ENCODE measurements at regions not wholly inside any gene's neighbourhood (a gene's known extent, or its start where the extent isn't known, plus 50 kb on each side); places are given as distances from the start of the nearest gene placed in this dataset.

DNA sequence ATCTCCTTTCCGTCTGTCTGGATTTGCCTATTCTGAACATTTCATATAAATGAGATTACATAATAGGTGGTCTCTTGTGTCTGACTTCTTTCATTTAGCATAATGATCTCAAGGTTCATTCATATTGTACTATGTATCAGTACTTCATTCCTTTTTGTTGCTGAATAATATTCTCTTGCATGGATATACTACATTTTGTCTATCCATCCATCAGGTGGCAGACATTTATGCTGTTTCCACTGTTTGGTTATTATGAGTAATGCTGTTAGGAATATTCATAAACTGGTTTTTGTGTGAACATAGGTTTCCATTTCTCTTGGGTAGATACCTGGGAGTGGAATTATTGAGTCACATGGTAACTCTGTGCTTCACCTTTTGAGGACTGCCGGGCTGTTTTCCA is 148.2 kb upstream of the PMEPA1 start:
- ChIA-PET POLR2A (no interaction called here), CTCF (ENCODE audit: unreplicated experiment) (no interaction called here)
- H3K9me3 ChIP-seq (ENCODE audit: low read length), result no peaks in the 10 kb centered on the region
- H3K4me3 ChIP-seq (ENCODE audit: low read depth, low read length, poor library complexity, severe bottlenecking), result no peak overlapping the region
- H3K4me1 ChIP-seq (ENCODE audit: insufficient read depth, low read length, poor library complexity, severe bottlenecking), result no peaks in the 10 kb centered on the region
- H3K4me2 ChIP-seq (ENCODE audit: low read length), result no peak overlapping the region
- no peaks in the 10 kb centered on the region for H3K9me2 ChIP-seq (ENCODE audit: insufficient read depth, low read length)
- H4K20me1 ChIP-seq (ENCODE audit: insufficient read depth, low read length), result no peaks in the 10 kb centered on the region
- H3K79me2 ChIP-seq (ENCODE audit: insufficient read depth, low read depth, low read length), result no peaks in the 10 kb centered on the region
- no peak for DNase-seq (ENCODE audit: low spot score)
- no peak overlapping the region for H3K27ac ChIP-seq (ENCODE audit: low read depth, low read length, poor library complexity, severe bottlenecking)
- intact Hi-C loops (cut with micrococcal nuclease; ENCODE audit: unreplicated experiment), result no loop called here
- no peak for TF ChIP-seq EZH2phosphoT487 (IDR thresholded peaks at IDR 0.05; ENCODE audit: borderline replicate concordance, low read depth, low read length)
- TF ChIP-seq CTCF (conservative IDR thresholded peaks at IDR 0.05; ENCODE audit: low read length), result no peak
- no peak overlapping the region for H2AFZ ChIP-seq (ENCODE audit: low read length)
- no TSS peak for BruUV-seq (replicated peaks)
- H3K36me3 ChIP-seq (ENCODE audit: insufficient read depth, low read length), result no peaks in the 10 kb centered on the region

GRCh38 chr20:57857118-57857517 is 147.3 kb upstream of the PMEPA1 start:
- H3K9me2 ChIP-seq (ENCODE audit: insufficient read depth, low read length), result no peaks in the 10 kb centered on the region
- no TSS peak for BruUV-seq (replicated peaks)
- no peak overlapping the region for H3K27ac ChIP-seq (ENCODE audit: low read depth, low read length, poor library complexity, severe bottlenecking)
- H4K20me1 ChIP-seq (ENCODE audit: insufficient read depth, low read length), result no peaks in the 10 kb centered on the region
- no peaks in the 10 kb centered on the region for H3K4me1 ChIP-seq (ENCODE audit: insufficient read depth, low read length, poor library complexity, severe bottlenecking)
- no peak overlapping the region for H3K4me3 ChIP-seq (ENCODE audit: low read depth, low read length, poor library complexity, severe bottlenecking)
- POLR2A ChIA-PET, result no interaction called here
- no peak for TF ChIP-seq EZH2phosphoT487 (IDR thresholded peaks at IDR 0.05; ENCODE audit: borderline replicate concordance, low read depth, low read length)
- no peak for TF ChIP-seq CTCF (conservative IDR thresholded peaks at IDR 0.05; ENCODE audit: low read length)
- DNase-seq (ENCODE audit: low spot score), result no peak
- no peaks in the 10 kb centered on the region for H3K9me3 ChIP-seq (ENCODE audit: low read length)
- H3K36me3 ChIP-seq (ENCODE audit: insufficient read depth, low read length), result no peaks in the 10 kb centered on the region
- intact Hi-C loops (cut with micrococcal nuclease; ENCODE audit: unreplicated experiment), result no loop called here
- H3K4me2 ChIP-seq (ENCODE audit: low read length), result no peak overlapping the region
- H3K79me2 ChIP-seq (ENCODE audit: insufficient read depth, low read depth, low read length), result no peaks in the 10 kb centered on the region
- CTCF ChIA-PET (ENCODE audit: unreplicated experiment), result interaction anchor here (0.7 kb wide), 1 partner anchor 121 kb away, joined by 3 read pairs; no protein-coding TSS in a partner anchor
- no peak overlapping the region for H2AFZ ChIP-seq (ENCODE audit: low read length)

GRCh38 chr20:57856658-57857057 is 146.8 kb upstream of the PMEPA1 start:
- H3K4me3 ChIP-seq (ENCODE audit: low read depth, low read length, poor library complexity, severe bottlenecking), result no peak overlapping the region
- no peaks in the 10 kb centered on the region for H3K36me3 ChIP-seq (ENCODE audit: insufficient read depth, low read length)
- H3K27ac ChIP-seq (ENCODE audit: low read depth, low read length, poor library complexity, severe bottlenecking), result no peak overlapping the region
- no peak for DNase-seq (ENCODE audit: low spot score)
- H3K9me3 ChIP-seq (ENCODE audit: low read length), result no peaks in the 10 kb centered on the region
- H2AFZ ChIP-seq (ENCODE audit: low read length), result no peak overlapping the region
- TF ChIP-seq EZH2phosphoT487 (IDR thresholded peaks at IDR 0.05; ENCODE audit: borderline replicate concordance, low read depth, low read length) (no peak), CTCF (conservative IDR thresholded peaks at IDR 0.05; ENCODE audit: low read length) (no peak)
- CTCF ChIA-PET (ENCODE audit: unreplicated experiment), result interaction anchor here (0.7 kb wide), 1 partner anchor 121 kb away, joined by 3 read pairs; no protein-coding TSS in a partner anchor
- no peaks in the 10 kb centered on the region for H3K9me2 ChIP-seq (ENCODE audit: insufficient read depth, low read length)
- H3K4me2 ChIP-seq (ENCODE audit: low read length), result no peak overlapping the region
- POLR2A ChIA-PET, result no interaction called here
- intact Hi-C loops (cut with micrococcal nuclease; ENCODE audit: unreplicated experiment), result no loop called here
- no peaks in the 10 kb centered on the region for H3K79me2 ChIP-seq (ENCODE audit: insufficient read depth, low read depth, low read length)
- BruUV-seq (replicated peaks), result no TSS peak
- H3K4me1 ChIP-seq (ENCODE audit: insufficient read depth, low read length, poor library complexity, severe bottlenecking), result no peaks in the 10 kb centered on the region
- H4K20me1 ChIP-seq (ENCODE audit: insufficient read depth, low read length), result no peaks in the 10 kb centered on the region

All from OCI-LY7 (cell line).